HG03108 (cell line): ENCODE measurements at regions not wholly inside any gene's neighbourhood (a gene's known extent, or its start where the extent isn't known, plus 50 kb on each side); places are given as distances from the start of the nearest gene placed in this dataset.

Experiments used
- ATAC-seq: cut with Tn5 transposase; IDR thresholded peaks from one replicate; pipeline ENCODE4 v1.9.1; 2021; ENCODE audit warnings: moderate library complexity; ENCODE audit not compliant: unreplicated experiment

DNA sequence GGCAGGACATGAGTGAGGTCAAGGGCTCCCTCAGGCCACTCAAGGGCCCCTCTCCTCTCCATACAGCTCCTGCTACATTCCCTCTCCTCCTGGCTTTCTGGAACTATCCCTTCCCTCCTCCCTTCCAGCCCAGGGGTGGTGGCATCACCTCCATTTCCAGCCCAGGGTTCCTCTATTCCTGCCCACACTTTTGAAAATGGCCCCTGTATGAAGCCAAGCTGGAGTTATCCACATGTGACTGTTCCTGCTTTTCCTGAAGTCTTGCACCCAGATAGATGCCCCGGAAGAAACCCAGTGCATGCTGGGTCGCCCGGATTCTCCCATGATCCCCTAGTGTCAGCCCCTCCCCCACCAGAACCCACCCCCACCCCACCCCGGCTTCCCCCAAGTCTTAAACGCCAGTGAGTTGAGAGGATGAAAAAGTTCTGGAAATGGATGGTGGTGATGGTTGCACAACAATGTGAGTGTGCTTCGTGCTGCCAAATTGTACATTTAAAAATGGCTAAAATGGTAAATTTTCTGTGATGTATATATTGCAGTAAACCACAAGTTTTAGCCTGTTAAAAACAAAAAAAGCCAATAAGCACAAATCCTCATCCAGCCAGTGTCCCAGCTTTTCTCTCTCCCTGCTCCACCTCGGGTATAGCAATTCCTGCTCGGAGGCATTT is 136.9 kb downstream of the SCARB1 start:
- ATAC-seq = no peak

DNA sequence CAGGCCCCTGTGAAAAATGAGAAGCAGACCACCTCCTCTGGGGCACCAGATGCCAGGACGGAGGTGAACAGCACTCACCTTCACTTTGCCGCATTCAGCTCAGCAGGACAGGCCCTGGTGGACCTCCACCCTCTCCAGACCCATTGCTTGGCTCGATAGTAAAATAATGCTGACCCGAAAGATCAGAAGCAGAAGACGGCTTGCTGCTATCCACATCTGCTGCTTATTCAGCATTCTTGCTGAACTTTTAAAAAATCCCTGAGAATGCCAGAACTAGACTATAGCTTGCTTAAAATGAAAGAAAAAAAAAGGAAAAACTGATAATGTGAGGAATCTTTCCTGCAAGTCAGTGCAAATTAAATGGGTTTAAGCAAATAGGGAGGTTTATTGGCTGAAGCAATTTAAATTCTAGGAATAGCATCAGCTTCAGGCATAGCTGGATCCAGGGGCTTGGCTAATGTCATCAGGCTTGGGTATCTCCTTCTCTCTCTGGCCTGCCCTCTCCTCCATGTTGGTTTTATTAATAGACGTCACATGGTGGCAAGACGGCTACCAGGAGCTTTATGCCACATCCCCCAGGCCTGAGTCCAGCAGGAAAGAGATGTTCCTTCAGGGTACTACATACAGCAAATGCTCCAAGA is 137.9 kb downstream of the SCARB1 start:
- no peak for ATAC-seq

DNA sequence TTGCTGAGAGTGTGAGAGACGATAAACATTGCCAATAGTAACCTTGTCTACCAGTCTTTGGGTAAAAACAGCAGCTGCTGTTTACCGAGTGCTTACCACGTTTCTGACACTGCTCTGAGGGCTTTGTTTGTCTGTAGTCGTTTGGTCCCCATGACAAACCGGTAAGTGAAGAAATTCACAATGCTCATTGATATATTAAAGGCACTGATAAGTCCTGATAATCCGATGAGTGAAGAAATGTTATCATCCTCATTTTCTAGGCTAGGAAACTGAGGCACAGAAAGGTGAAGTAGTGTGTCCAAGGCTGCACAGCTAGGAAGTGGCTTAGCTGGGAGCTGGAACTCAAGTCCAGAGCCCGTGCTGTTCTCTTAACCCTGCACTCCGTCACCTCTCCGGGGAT is 138.6 kb downstream of the SCARB1 start:
- no peak for ATAC-seq

DNA sequence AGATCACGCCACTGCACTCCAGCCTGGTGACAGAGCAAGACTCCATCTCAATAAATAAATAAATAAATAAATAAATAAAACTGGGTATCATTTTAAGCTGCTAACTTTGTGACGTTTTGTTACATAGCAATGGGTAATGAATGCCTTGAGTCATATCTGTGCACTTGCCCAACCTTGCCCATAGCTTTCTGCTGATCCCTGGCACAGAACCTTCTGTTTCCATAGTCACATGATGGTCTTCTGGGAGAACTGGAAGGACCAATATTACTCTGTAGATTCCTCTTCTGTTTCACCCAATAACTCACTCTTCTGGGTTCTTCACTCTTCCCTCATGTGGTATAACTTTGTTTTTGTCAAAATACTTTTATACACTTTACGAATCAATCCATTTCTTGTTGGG is 140.8 kb downstream of the SCARB1 start:
- ATAC-seq = no peak

DNA sequence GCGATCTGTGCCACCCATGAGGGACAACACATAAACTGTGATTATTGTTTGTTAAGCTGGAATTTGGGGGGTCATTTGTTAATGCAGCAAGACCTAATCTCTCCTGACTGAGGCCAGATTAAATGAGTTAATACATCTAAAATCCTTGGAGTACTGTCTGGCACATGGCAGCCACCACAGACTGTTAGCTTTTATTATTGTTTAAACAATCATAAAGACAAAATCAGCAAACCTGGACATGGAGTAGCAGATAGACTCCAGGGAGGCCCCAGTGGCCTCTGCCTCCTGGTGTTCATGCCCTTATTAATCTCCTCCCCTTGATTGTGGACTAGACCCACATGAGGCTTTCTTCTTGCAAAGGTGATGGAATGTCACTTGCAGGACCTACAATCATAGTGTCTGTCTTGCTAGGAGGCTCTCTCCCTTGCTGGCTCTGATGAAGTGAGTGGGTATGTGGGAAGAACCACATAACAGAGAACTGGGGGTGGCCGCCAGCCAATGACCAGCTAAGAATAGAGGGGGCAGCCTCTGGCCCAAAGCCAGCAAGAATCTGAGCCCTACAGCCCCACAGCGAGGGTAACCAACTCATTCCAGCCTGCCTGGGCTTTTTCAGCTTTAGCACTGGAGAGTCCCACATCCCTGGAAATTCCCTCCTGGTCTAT is 142.0 kb downstream of the SCARB1 start:
- no peak for ATAC-seq

DNA sequence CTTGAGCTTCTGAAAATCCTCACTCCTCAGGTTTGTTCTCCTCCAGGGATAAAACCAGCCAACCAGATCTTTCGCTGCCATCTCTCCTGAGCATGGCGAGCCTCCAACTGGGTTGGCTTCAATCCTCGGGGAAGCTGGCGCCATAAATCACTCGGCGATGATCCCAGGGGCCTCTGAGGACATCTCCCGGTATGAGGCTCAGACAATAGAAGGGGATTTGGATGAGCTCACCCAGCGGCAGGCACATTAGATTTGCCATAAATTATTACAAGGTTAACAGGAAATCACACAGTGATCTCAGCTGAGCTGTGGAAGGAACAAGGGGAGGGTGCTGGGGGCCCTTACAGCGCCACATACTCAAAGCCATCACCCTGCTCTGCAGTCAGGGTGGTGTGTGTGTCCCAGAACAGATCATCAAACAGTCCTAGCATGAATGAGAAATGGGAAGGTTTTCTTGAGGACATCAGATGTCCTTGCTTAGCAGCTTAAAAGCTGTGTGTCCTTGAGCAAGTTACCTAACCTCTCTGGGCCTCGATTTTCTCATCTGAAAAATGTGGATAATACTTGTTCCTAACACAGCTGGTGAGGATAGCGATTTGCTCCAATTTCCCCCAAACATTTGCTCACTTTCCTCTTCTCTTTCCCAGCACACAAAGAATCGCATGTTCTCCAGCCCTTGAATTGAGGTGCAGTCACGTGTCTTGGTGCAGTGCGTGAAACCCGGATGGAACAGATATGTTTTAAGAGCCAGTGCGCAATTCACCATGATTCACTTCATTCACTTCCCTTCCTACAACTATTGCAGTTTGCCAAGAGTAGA is 142.8 kb downstream of the SCARB1 start:
- ATAC-seq = no peak

DNA sequence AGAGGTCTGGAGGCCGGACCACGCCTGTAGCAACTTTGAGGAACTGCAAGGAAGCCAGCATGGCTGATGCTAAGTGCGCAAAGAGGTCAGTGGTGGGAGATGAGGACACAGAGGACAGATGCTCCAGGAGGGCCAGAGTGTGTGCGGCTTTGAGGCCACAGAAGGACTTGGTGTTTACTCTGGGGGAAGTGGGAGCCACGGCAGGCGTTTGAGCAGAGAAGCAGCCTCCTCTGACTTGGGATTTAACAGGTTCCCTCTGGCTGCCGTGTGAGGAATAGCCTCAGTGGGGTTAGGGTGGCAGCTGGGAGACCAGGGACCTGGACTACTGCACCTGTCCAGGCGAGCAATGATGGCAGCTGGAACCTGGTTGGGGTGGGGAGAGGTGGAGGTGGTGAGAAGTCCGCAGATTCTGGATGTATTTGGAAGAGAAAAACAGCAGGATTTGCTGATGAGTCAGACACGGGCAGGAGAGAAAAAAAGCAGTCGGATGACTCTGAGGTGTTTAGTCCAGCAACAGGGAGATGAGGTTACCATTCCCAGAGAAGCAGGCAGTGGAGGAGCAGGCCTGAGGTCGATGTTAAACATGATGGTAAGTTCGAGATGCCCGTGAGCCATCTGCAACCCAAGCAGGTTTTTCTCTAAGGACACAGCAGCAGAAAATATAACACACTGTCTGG is 143.5 kb downstream of the SCARB1 start:
- no peak for ATAC-seq

DNA sequence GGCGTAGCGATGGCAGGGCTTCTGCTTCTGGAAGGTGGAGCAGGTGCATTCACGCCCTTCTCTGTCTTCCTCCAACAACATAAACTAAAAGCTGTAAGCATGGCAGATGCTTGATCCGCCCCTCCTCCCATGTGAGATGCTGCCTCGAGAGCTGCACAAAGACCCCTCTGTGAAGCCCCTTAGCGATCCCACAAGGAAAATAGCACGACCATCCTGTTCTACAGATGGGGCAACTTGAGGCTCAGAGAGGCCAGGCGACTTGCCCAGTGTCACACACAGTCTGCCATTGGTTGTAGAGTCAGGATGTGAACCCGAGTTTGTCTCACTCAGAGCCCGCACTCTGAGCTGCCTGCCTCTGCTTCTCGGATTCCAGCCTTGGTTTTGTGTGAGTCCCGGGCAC is 144.4 kb downstream of the SCARB1 start:
- ATAC-seq = no peak

DNA sequence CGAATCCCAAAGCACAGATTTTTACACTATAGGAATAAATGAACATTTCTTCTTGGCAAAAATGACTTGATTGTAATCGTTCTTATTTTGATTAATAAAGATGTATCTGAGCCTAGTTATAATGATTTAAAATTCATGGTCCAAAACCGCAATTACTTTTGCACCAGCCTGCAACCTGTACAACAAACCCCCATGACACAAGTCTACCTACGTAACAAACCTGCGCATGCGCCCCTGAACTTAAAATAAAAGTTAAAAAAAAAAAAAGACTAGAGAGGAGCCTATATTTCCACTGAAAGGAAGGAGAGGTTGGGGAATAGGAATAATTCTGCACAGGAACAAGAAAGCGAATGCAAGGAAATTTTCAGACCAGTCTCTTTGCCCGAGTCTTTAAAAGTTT is 145.2 kb downstream of the SCARB1 start:
- ATAC-seq = no peak

DNA sequence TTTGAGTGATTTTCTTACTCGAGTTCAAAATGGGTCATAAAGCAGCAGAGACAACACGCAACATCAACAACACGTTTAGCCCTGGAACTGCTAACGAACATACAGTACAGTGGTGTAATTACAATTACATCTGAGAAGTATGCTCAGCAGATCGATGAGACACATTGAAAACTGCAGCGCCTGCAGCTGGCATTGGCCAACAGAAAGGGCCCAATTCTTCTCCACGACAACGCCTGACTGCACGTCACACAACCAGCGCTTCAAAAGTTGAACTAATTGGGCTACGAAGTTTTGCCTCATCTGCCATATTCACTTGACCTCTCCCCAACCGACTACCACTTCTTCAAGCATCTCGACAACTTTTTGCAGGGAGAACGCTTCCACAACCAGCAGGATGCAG is 145.6 kb downstream of the SCARB1 start:
- no peak for ATAC-seq

DNA sequence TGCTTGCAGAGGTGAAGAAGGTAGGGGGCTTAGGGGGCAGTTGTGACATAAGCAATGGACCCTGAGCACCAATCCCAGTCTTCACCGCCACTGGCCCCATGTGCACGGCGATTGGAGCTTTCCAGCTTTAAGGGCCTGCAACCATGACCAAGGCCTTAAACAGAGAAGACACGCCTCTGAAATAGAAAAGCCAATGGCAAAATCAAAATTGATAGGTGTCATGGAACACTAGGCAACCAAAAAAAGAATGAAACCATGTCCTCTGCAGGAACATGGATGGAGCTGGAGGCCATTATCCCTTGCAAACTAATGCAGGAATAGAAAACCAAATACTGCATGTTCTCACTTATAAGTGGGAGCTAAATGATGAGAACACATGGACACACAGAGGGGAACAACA is 146.3 kb downstream of the SCARB1 start:
- no peak for ATAC-seq

DNA sequence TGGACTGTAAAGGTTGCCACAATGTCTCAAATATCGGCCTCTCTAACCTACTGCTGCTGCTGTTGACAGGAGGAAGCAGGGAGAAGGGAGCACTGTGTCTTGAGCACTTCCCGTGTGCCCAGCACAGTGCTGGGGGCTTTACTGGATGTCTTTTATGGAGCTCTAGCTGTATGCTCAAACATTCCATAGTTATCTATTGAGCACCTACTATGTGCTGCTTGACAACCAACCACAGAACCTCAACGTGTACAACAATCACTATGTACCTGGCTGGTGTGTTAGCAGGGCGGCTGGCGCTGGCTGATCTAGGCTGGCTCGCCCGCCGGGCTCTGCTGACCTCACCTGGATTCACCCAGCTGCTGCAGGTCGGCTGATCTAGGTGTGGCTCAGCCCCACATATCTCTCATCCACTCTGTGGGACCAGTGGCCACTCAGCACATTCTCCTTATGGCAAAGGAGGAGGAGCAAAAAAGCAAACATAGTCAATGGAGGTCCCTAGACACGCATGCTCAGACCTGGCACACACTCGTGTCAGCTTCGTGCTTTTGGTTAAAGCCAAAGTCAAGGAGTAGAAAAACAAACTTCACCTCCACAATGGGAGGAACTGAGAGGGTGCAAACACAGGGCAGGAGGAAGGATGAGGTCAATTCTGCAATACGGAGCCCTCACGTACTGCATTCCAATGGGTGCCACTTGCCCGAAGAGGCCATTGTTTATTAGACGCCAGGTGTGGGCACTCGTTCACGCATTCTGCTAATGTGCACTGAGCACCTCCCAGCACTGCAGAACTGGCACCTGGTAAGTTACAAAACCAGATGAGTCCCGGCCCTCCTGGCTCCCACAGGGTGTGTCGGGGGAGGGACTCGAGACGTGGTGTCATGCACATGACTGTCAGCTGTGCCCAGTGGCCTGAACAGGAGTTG is 147.2 kb downstream of the SCARB1 start:
- no peak for ATAC-seq

DNA sequence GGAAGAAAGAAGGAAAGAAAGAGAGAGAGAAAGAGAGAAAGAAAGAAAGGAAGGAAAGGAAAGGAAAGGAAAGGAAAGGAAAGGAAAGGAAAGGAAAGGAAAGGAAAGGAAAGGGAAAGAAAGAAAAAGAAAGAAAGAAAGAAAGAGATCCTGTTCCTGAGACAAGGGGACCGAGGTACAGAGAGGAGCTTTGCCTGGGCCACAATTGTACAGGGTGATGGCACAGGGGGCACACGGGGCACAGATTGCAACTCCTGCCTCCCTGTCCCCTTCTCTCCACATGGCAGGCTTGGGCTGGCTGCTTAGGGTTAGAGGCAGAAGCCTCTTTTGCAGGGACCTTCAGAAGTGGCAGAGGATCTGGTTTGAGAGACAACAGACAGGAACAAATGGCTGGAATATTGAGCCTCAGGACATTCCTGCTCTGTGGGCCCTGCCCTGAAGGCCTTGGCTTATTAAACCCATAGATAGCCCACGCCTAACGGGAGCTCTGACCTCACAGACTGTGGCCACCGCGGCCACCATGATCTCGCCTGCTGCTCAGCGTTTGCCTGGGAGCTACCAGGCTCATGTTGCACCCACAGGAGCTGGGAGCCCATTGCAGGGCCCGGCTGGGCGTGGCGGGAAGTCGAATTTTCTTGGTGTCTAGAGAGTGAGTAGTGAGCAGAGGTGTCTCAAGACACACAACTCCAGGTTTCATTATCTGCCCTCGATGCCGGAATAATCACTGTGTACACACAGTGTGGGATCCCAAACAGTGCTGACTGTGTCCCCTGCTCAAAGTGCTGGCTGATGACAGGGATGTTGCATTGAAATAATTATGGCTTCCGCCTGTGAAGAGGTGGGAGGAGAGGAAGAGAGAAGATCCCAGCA is 147.9 kb upstream of the NCOR2 start:
- no peak for ATAC-seq

DNA sequence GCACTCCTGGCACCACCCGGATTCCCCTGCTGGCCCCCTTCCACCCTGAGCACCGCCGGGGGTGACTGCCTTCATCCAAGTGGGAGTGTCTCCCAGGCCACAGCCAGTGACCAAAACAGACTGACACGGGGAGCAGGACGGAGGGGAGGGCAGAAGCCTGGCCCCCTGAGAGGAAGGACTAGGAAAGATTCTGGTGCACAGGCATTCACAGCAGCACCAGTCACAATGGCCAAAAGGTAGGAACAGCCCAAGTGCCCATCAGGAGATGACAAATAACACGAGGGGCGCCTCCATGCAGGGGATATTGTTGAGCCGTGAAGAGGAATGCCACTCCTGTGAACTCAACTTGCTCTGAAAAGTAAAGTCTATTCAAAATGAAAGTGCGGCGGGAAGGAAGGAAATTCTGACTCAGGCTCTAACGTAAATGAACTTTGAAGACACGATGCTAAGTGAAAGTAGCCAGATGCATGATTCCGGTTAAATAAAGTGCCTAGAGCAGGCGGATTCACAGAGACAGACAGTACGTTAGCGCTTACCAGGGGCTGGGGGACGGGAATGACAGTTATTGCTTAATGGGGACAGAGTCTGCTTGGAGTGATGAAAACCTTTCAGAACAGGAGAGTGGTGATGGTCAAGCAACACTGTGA is 146.1 kb upstream of the NCOR2 start:
- peak; percentile 78 for ATAC-seq

DNA sequence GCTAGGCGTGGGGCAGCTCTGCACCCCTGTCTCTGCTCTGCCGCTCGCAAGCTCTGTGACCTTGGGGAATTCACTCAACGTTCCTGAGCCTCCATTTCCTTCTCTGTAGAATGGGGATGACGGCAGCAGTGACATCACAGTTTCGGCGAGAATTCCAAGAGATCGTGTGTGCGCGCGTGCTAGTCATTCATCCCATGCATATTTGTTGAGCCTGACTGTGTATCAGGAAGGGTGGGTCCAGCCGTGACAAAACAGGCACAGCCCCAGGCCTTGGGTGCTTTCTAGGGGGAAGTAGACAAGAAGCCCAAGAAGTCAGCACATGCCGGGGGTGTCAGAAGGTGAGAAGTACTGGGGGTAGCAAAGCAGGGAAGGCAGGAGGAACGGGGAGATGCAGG is 145.6 kb upstream of the NCOR2 start:
- no peak for ATAC-seq

DNA sequence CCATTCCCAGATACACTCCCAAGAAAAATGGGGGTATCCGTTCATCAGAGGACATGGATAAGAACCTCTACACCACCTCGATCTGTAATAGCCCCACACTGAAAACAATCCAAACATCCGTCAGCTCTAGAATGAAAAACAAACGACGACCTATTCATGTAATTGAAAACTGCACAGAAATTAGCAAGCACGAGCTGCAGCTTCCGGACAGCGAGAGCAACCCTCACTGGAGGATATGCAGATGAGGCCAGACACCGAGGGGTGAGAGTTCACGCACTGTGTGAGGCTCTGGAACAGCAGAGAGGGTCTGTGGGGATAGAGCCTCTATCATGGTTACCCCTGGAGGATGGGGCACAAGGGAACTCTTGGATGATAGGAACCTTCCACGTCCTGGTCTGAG is 143.9 kb upstream of the NCOR2 start:
- ATAC-seq = no peak

DNA sequence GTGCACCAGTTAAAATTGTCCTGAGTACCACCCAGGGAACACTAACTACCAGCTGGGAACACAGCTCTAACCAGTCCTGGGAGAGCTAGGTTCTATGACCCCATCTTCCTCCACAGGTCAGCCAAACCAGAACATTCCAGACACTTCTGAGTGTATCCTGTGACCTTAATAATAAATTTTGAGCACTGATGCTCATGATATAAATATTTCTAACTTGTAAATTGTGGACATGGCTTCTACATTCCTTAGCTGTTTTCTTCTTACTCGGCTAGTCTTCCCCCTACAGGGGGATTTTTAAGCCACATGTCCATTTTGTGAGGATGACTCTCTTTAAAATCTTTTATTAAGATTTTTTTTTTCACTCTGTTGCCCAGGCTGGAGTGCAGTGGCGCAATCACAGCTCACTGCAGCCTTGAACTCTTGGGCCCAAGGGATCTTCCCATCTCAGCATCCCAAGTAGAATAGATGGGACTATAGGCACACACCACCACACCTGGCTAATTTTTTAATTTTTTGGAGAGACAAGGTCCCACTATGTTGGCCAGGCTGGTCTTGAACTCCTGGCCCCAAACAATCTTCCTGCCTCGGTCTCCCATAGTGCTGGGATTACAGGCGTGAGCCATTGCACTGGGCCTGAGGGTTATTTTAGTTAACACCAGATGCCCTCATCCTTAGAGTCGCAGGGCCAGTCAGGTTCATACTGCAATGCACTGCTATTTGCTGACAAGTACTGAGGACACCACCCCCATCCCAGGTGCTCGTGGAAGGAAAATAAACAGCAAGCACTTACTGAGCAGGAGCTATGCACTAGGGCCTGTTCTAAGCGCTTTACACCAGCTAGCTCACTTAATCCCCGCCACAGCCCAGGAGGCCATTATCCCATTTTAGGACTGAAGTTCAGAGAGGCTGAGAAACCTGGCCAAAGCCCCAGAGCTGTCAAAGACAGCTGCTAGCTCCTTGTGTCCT is 142.6 kb upstream of the NCOR2 start:
- ATAC-seq = no peak
